SK-N-SH (cell line): ENCODE measurements at regions not wholly inside any gene's neighbourhood (a gene's known extent, or its start where the extent isn't known, plus 50 kb on each side); places are given as distances from the start of the nearest gene placed in this dataset.

Experiments used
- CTCF ChIA-PET: fragments of 300-600, 350-600 bp; formaldehyde crosslinking; extraction: SDS; loops from one replicate; lab custom pipeline; 2021; lab: Yijun Ruan, JAX
- POLR2A ChIA-PET: fragments of 350-600 bp; sonication (Branson Sonifier 250); formaldehyde crosslinking; extraction: SDS; loops from one replicate; lab custom pipeline; 2020; ENCODE audit warnings: antibody characterized with exemption, inconsistent platforms; lab: Yijun Ruan, JAX
- DNase-seq: peaks from one replicate; pipeline ENCODE4 v3.0.0; 2012
- H2AFZ ChIP-seq: fragments of 200-600 bp; sonication (generic); 2 replicates; pipeline ENCODE4 v1.8.1; 2016; ENCODE audit warnings: antibody characterized with exemption, mild to moderate bottlenecking, low read depth
- H3F3A ChIP-seq: fragments of 200-600 bp; sonication (generic); replicated peaks from 2 replicates; pipeline ENCODE3; 2016; ENCODE audit warnings: antibody characterized with exemption, mild to moderate bottlenecking; ENCODE audit not compliant: insufficient read depth
- H3K27ac ChIP-seq, 2 experiments: fragments of 200-500 bp in 1 of 2; fragments of 200-600 bp in 1 of 2; sonication (Bioruptor generic) in 1 of 2; sonication (generic), shearing (Covaris generic) in 1 of 2; 2 replicates each; pipeline versions ENCODE4 v1.5.1 to v1.6.1; 2014 to 2016; ENCODE audit warnings: low read depth in 2 of 2, inconsistent platforms in 1 of 2, low read length in 1 of 2, mild to moderate bottlenecking in 1 of 2, mixed read lengths in 1 of 2
- H3K27me3 ChIP-seq: fragments of 200-600 bp; sonication (generic), shearing (Covaris generic); 2 replicates; pipeline ENCODE4 v1.6.1; 2016; ENCODE audit warnings: mixed run types; ENCODE audit not compliant: insufficient read depth
- H3K36me3 ChIP-seq, 2 experiments: fragments of 200-500 bp in 1 of 2; fragments of 200-600 bp in 1 of 2; sonication (Bioruptor generic) in 1 of 2; sonication (generic) in 1 of 2; replicated peaks in 1 of 2; 2 replicates each; pipeline versions ENCODE3 to v1.5.1; 2014 to 2016; ENCODE audit warnings: low read length in 1 of 2, mild to moderate bottlenecking in 1 of 2; ENCODE audit not compliant: insufficient read depth in 2 of 2, control insufficient read depth in 1 of 2
- H3K4me1 ChIP-seq, 2 experiments: fragments of 200-500 bp in 1 of 2; fragments of 200-600 bp in 1 of 2; sonication (Bioruptor generic) in 1 of 2; sonication (generic), shearing (Covaris generic) in 1 of 2; 2 replicates each; pipeline versions ENCODE4 v1.5.1 to v1.6.1; 2014 to 2016; ENCODE audit warnings: low read depth in 1 of 2, low read length in 1 of 2, mixed run types in 1 of 2; ENCODE audit not compliant: insufficient read depth in 2 of 2, control insufficient read depth in 1 of 2
- H3K4me2 ChIP-seq: fragments of 200-600 bp; sonication (generic), shearing (Covaris generic); 2 replicates; pipeline ENCODE4 v1.6.1; 2017; ENCODE audit warnings: mixed run types
- H3K4me3 ChIP-seq, 2 experiments: fragments of 200-500 bp in 1 of 2; fragments of 200-600 bp in 1 of 2; sonication (Bioruptor generic) in 1 of 2; sonication (generic), shearing (Covaris generic) in 1 of 2; 2 replicates each; pipeline versions ENCODE4 v1.5.1 to v1.8.1; 2014 to 2016; ENCODE audit warnings: low read depth in 2 of 2, inconsistent platforms in 1 of 2, low read length in 1 of 2, mild to moderate bottlenecking in 1 of 2, mixed read lengths in 1 of 2, moderate library complexity in 1 of 2
- H3K79me2 ChIP-seq: fragments of 200-600 bp; sonication (generic); 2 replicates; pipeline ENCODE4 v1.8.1; 2017; ENCODE audit warnings: mild to moderate bottlenecking; ENCODE audit not compliant: insufficient read depth
- H3K9ac ChIP-seq: fragments of 200-600 bp; sonication (generic); 2 replicates; pipeline ENCODE4 v1.6.1; 2017; ENCODE audit warnings: mixed run types
- H3K9me2 ChIP-seq: fragments of 200-600 bp; sonication (generic); 2 replicates; pipeline ENCODE4 v1.6.1; 2017; ENCODE audit warnings: mixed run types
- H3K9me3 ChIP-seq: fragments of 200-600 bp; sonication (generic); 2 replicates; pipeline ENCODE4 v1.6.1; 2017; ENCODE audit warnings: mixed run types, mild to moderate bottlenecking, moderate library complexity
- H4K20me1 ChIP-seq: fragments of 200-600 bp; sonication (generic); 2 replicates; pipeline ENCODE4 v1.6.1; 2017; ENCODE audit warnings: mild to moderate bottlenecking, mixed run types; ENCODE audit not compliant: insufficient read depth
- CHD2 ChIP-seq: fragments of 150-350 bp; IDR thresholded peaks from 2 replicates; pipeline ENCODE4 v1.6.1; 2018; ENCODE audit warnings: low read length; ENCODE audit not compliant: partially characterized antibody
- ELF1 ChIP-seq: IDR thresholded peaks from 2 replicates; pipeline ENCODE4 v1.4.0; 2012
- EP300 ChIP-seq, 2 experiments: IDR thresholded peaks; 2 replicates each; pipeline versions ENCODE4 v1.4.0 to v1.6.1; 2012; ENCODE audit warnings: borderline replicate concordance in 1 of 2, low read depth in 1 of 2, low read length in 1 of 2
- EZH2phosphoT487 ChIP-seq: fragments of 200-600 bp; sonication (generic); IDR thresholded peaks from 2 replicates; pipeline ENCODE4 v1.6.1; 2017; ENCODE audit warnings: low read depth, mixed run types, mild to moderate bottlenecking, antibody characterized with exemption, moderate library complexity, borderline replicate concordance
- FOSL2 ChIP-seq: IDR thresholded peaks from 2 replicates; pipeline ENCODE4 v1.4.0; 2012; ENCODE audit warnings: low read depth, mild to moderate bottlenecking, moderate library complexity, borderline replicate concordance
- FOXJ3 ChIP-seq: sonication (generic); formaldehyde crosslinking; IDR thresholded peaks from 2 replicates; pipeline ENCODE4 v1.5.1; 2020; ENCODE audit warnings: mild to moderate bottlenecking, missing genetic modification reagents
- FOXM1 ChIP-seq: IDR thresholded peaks from 2 replicates; pipeline ENCODE4 v1.4.0; 2012; ENCODE audit warnings: low read depth, mild to moderate bottlenecking
- GABPA ChIP-seq: IDR thresholded peaks from 2 replicates; pipeline ENCODE4 v1.4.0; 2012; ENCODE audit warnings: low read depth, mild to moderate bottlenecking
- IRF3 ChIP-seq: fragments of 150-350 bp; IDR thresholded peaks from 2 replicates; pipeline ENCODE4 v1.6.1; 2016; ENCODE audit warnings: mild to moderate bottlenecking, low read depth, low read length
- JUND ChIP-seq: IDR thresholded peaks from 2 replicates; pipeline ENCODE4 v1.4.0; 2012
- NFIC ChIP-seq: IDR thresholded peaks from 2 replicates; pipeline ENCODE4 v1.4.0; 2012; ENCODE audit warnings: borderline replicate concordance
- NRF1 ChIP-seq: IDR thresholded peaks from 2 replicates; pipeline ENCODE4 v1.6.1; 2012; ENCODE audit warnings: low read depth, mild to moderate bottlenecking, low read length
- POLR2AphosphoS5 ChIP-seq: IDR thresholded peaks from 2 replicates; pipeline ENCODE4 v1.6.1; 2012; ENCODE audit warnings: low read depth, low read length
- RAD21 ChIP-seq: IDR thresholded peaks from 2 replicates; pipeline ENCODE4 v1.6.1; 2012; ENCODE audit warnings: mild to moderate bottlenecking, low read length
- RCOR1 ChIP-seq: fragments of 150-350 bp; IDR thresholded peaks from 2 replicates; pipeline ENCODE4 v1.6.1; 2017; ENCODE audit warnings: antibody characterized with exemption, low read length
- REST ChIP-seq: IDR thresholded peaks from 2 replicates; pipeline ENCODE4 v1.6.1; 2012; ENCODE audit warnings: mild to moderate bottlenecking, low read depth, low read length, moderate library complexity
- RFX5 ChIP-seq: IDR thresholded peaks from 2 replicates; pipeline ENCODE4 v1.6.1; 2012; ENCODE audit warnings: mild to moderate bottlenecking, improper control_type of control experiment, low read length
- RXRA ChIP-seq: IDR thresholded peaks from 2 replicates; pipeline ENCODE4 v1.4.0; 2012; ENCODE audit warnings: low read depth, mild to moderate bottlenecking, borderline replicate concordance
- SIN3A ChIP-seq: IDR thresholded peaks from 2 replicates; pipeline ENCODE4 v1.6.1; 2012; ENCODE audit warnings: low read depth, mild to moderate bottlenecking, low read length, moderate library complexity, borderline replicate concordance
- SMC3 ChIP-seq: IDR thresholded peaks from 2 replicates; pipeline ENCODE4 v1.6.1; 2012; ENCODE audit warnings: low read depth, low read length, improper control_type of control experiment
- TAF1 ChIP-seq: IDR thresholded peaks from 2 replicates; pipeline ENCODE4 v1.6.1; 2012; ENCODE audit warnings: low read depth, mild to moderate bottlenecking, low read length, moderate library complexity, borderline replicate concordance
- USF1 ChIP-seq: IDR thresholded peaks from 2 replicates; pipeline ENCODE4 v1.4.0; 2012; ENCODE audit warnings: low read depth, borderline replicate concordance
- YY1 ChIP-seq: IDR thresholded peaks from 2 replicates; pipeline ENCODE4 v1.4.0; 2012; ENCODE audit warnings: low read depth, mild to moderate bottlenecking
- WGBS: methylation state at CpG from one replicate; pipeline ENCODE4 v1.1.6; 2017; ENCODE audit warnings: low lambda C conversion rate; 5-methylcytosine and 5-hydroxymethylcytosine counted together
- TF ChIP-seq, protein P1 (sequence below): IDR thresholded peaks from 2 replicates; pipeline ENCODE4 v1.4.0; 2012; ENCODE audit warnings: low read depth
- TF ChIP-seq, protein P2 (sequence below): IDR thresholded peaks from 2 replicates; pipeline ENCODE4 v1.4.0; 2012; ENCODE audit warnings: low read depth, borderline replicate concordance

DNA sequence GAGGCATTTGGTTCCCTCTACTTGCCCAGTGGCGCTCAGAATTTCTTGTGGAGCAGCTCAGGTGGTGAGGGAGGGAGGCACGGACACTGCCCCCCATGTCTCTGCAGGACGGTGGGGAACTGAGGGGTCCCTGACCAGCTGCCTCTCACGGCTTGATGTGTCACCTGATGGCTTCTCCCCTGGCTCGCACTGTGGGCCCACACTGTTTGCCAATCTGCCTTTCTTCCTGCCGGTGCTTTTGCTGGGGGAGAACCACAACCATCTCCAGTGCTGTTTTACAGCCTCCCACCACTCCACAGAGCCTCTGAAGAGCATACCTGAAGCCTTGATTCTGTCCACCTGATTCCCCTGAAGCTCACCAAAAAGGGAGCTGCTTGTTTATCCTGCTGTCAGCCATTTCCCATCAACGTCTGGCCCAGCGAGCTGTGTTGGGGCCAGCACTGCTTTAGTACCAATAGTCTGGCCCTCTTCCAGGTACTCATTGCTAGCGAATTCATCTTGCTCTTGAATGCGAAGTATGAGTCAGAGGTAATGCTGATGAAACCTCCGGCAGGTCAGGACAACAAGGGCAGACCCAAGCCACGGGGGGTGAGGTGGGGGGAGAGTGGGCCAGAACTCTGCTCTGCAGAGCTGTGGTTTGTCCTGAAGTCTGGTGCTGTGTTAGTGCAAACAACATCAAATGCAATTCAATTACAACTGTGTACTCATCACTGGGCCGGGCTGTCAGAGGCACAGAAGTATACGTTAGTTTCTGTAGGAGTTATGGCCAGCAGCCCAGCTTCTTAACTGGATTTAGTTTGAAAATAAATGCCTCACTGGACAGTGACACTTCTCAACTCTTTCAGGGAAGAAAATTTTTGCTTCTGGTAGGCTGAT is 208.3 kb upstream of the JADE1 start:
- H3K4me1 ChIP-seq = peaks cover 21% of the 10 kb centered on the region in 2 experiments
- H3K27me3 ChIP-seq = no peaks in the 10 kb centered on the region
- peak overlapping the region; percentile 61 to 79 for H3K27ac ChIP-seq
- CTCF ChIA-PET = interaction anchor here (2.4 kb wide), 1 partner anchor 146 kb away, joined by 8 read pairs; no protein-coding TSS in a partner anchor
- H3K79me2 ChIP-seq = no peaks in the 10 kb centered on the region
- POLR2A ChIA-PET = interaction anchor here (0.8 kb wide), 1 partner anchor 48 kb away, joined by 3 read pairs; no protein-coding TSS in a partner anchor
- H3K4me2 ChIP-seq = peak overlapping the region; percentile 72
- peak; percentile 31 for DNase-seq
- 30% methylated on average over 9 of the region's 14 CpGs for WGBS
- H4K20me1 ChIP-seq = no peaks in the 10 kb centered on the region
- peak overlapping the region in 1 of 2 experiments; percentile 42; a peak in 2 of 4 replicates for H3K4me3 ChIP-seq
- no peaks in the 10 kb centered on the region for H3K9me3 ChIP-seq
- no peaks in the 10 kb centered on the region for H3K9me2 ChIP-seq
- no peaks in the 10 kb centered on the region for H3K36me3 ChIP-seq
- peak overlapping the region; percentile 29; the same call in 1 of the 2 replicates for H3K9ac ChIP-seq
- H3F3A ChIP-seq = peaks cover 17% of the 10 kb centered on the region
- peak overlapping the region; percentile 86; the same call in 1 of the 2 replicates for H2AFZ ChIP-seq
- peak; percentile 29 for TF ChIP-seq CHD2
- no peak for TF ChIP-seq RAD21
- TF ChIP-seq, protein P1, sequence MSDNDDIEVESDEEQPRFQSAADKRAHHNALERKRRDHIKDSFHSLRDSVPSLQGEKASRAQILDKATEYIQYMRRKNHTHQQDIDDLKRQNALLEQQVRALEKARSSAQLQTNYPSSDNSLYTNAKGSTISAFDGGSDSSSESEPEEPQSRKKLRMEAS = peak; percentile 87
- TF ChIP-seq, protein P2, sequence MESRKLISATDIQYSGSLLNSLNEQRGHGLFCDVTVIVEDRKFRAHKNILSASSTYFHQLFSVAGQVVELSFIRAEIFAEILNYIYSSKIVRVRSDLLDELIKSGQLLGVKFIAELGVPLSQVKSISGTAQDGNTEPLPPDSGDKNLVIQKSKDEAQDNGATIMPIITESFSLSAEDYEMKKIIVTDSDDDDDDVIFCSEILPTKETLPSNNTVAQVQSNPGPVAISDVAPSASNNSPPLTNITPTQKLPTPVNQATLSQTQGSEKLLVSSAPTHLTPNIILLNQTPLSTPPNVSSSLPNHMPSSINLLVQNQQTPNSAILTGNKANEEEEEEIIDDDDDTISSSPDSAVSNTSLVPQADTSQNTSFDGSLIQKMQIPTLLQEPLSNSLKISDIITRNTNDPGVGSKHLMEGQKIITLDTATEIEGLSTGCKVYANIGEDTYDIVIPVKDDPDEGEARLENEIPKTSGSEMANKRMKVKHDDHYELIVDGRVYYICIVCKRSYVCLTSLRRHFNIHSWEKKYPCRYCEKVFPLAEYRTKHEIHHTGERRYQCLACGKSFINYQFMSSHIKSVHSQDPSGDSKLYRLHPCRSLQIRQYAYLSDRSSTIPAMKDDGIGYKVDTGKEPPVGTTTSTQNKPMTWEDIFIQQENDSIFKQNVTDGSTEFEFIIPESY = peak; percentile 91
- no peak for TF ChIP-seq FOXJ3 (CRISPR knock-in tag)
- TF ChIP-seq JUND = peak; percentile 96
- TF ChIP-seq NFIC = peak; percentile 98
- TF ChIP-seq ELF1 = no peak
- TF ChIP-seq NRF1 = no peak
- peak; percentile 22; the same call in 1 of the 2 replicates for TF ChIP-seq RCOR1
- peak; percentile 98 for TF ChIP-seq RXRA
- TF ChIP-seq EP300 (IDR thresholded peaks at IDR 0.05; ENCODE audit: borderline replicate concordance in 1 of 2, low read depth in 1 of 2, low read length in 1 of 2) = peak; percentile 65 to 95; a peak in 3 of 4 replicates
- 0 out of 2 replicates have a peak, but pooled peaks have one; percentile 28 for TF ChIP-seq USF1
- TF ChIP-seq POLR2AphosphoS5 = peak; percentile 73; the same call in 1 of the 2 replicates
- TF ChIP-seq FOXM1 = peak; percentile 88
- TF ChIP-seq FOSL2 = peak; percentile 98
- peak; percentile 63; the same call in 1 of the 2 replicates for TF ChIP-seq REST
- TF ChIP-seq TAF1 = peak; percentile 27; the same call in 1 of the 2 replicates
- no peak; the same call in 1 of the 2 replicates for TF ChIP-seq GABPA
- TF ChIP-seq SMC3 = peak; percentile 18; the same call in 1 of the 2 replicates
- TF ChIP-seq SIN3A = peak; percentile 75; the same call in 1 of the 2 replicates
- no peak for TF ChIP-seq RFX5
- TF ChIP-seq YY1 = peak; percentile 54; the same call in 1 of the 2 replicates
- no peak for TF ChIP-seq EZH2phosphoT487
- no peak for TF ChIP-seq IRF3
